ENCODE measurements at regions not wholly inside any gene's neighbourhood (a gene's known extent, or its start where the extent isn't known, plus 50 kb on each side); places are given as distances from the start of the nearest gene placed in this dataset.

- BruUV-seq (replicated peaks): no TSS peak
- H3K27ac Mint-ChIP-seq (ENCODE audit: low read depth, unreplicated experiment): no peak overlapping the region
- no peaks in the 10 kb centered on the region for H3K27me3 Mint-ChIP-seq (ENCODE audit: insufficient read depth, unreplicated experiment)
- TF ChIP-seq CTCF (IDR thresholded peaks at IDR 0.05; ENCODE audit: unreplicated experiment): no peak
- H3K4me3 Mint-ChIP-seq (ENCODE audit: unreplicated experiment): no peak overlapping the region
- peaks cover 5% of the 10 kb centered on the region for H3K4me1 Mint-ChIP-seq (ENCODE audit: insufficient read depth, unreplicated experiment)
- H3K9me3 Mint-ChIP-seq (ENCODE audit: unreplicated experiment): no peaks in the 10 kb centered on the region
- intact Hi-C loops (cut with micrococcal nuclease): no loop called here
- ChIA-PET POLR2A (no interaction called here), CTCF (no interaction called here)
- H3K36me3 Mint-ChIP-seq (ENCODE audit: insufficient read depth, unreplicated experiment): no peaks in the 10 kb centered on the region
- no peak for DNase-seq (ENCODE audit: unreplicated experiment)
Observed at GRCh38 chr2:48170281-48170680, 144.2 kb upstream of the FOXN2 start.

- H3K27me3 Mint-ChIP-seq (ENCODE audit: insufficient read depth, unreplicated experiment): no peaks in the 10 kb centered on the region
Observed at GRCh38 chr2:48173141-48173540, 141.3 kb upstream of the FOXN2 start.

GRCh38 chr2:48174503-48174902, 140.0 kb upstream of the FOXN2 start:
- no peaks in the 10 kb centered on the region for H3K36me3 Mint-ChIP-seq (ENCODE audit: insufficient read depth, unreplicated experiment)
- H3K27me3 Mint-ChIP-seq (ENCODE audit: insufficient read depth, unreplicated experiment): no peaks in the 10 kb centered on the region
- peaks cover 8% of the 10 kb centered on the region for H3K4me1 Mint-ChIP-seq (ENCODE audit: insufficient read depth, unreplicated experiment)
- ChIA-PET POLR2A (no interaction called here), CTCF (no interaction called here)
- DNase-seq (ENCODE audit: unreplicated experiment): no peak
- H3K27ac Mint-ChIP-seq (ENCODE audit: low read depth, unreplicated experiment): no peak overlapping the region
- H3K4me3 Mint-ChIP-seq (ENCODE audit: unreplicated experiment): no peak overlapping the region
- intact Hi-C loops (cut with micrococcal nuclease): no loop called here
- H3K9me3 Mint-ChIP-seq (ENCODE audit: unreplicated experiment): no peaks in the 10 kb centered on the region
- no peak for TF ChIP-seq CTCF (IDR thresholded peaks at IDR 0.05; ENCODE audit: unreplicated experiment)
- BruUV-seq (replicated peaks): no TSS peak

More at GRCh38 chr2:48173141-48173540, 141.3 kb upstream of the FOXN2 start:
- Mint-ChIP-seq H3K27ac (ENCODE audit: low read depth, unreplicated experiment) (no peak overlapping the region), H3K36me3 (ENCODE audit: insufficient read depth, unreplicated experiment) (no peaks in the 10 kb centered on the region), H3K9me3 (ENCODE audit: unreplicated experiment) (no peaks in the 10 kb centered on the region), H3K4me3 (ENCODE audit: unreplicated experiment) (no peak overlapping the region), H3K4me1 (ENCODE audit: insufficient read depth, unreplicated experiment) (peaks cover 8% of the 10 kb centered on the region)
- DNase-seq (ENCODE audit: unreplicated experiment): no peak
- no peak for TF ChIP-seq CTCF (IDR thresholded peaks at IDR 0.05; ENCODE audit: unreplicated experiment)
- intact Hi-C loops (cut with micrococcal nuclease): no loop called here
- no TSS peak for BruUV-seq (replicated peaks)
- ChIA-PET POLR2A (no interaction called here), CTCF (no interaction called here)

- CTCF ChIA-PET: no interaction called here
- POLR2A ChIA-PET: no interaction called here
- Mint-ChIP-seq H3K36me3 (ENCODE audit: insufficient read depth, unreplicated experiment) (no peaks in the 10 kb centered on the region), H3K4me3 (ENCODE audit: unreplicated experiment) (no peak overlapping the region), H3K4me1 (ENCODE audit: insufficient read depth, unreplicated experiment) (peaks cover 8% of the 10 kb centered on the region), H3K27me3 (ENCODE audit: insufficient read depth, unreplicated experiment) (no peaks in the 10 kb centered on the region), H3K9me3 (ENCODE audit: unreplicated experiment) (no peaks in the 10 kb centered on the region), H3K27ac (ENCODE audit: low read depth, unreplicated experiment) (no peak overlapping the region)
- TF ChIP-seq CTCF (IDR thresholded peaks at IDR 0.05; ENCODE audit: unreplicated experiment): no peak
- peak; percentile 31 for DNase-seq (ENCODE audit: unreplicated experiment)
- no TSS peak for BruUV-seq (replicated peaks)
- intact Hi-C loops (cut with micrococcal nuclease): no loop called here
Observed at GRCh38 chr2:48175254-48175653, 139.2 kb upstream of the FOXN2 start.

Measured in MCF 10A (cell line).